GM18861 (cell line): ENCODE measurements at regions not wholly inside any gene's neighbourhood (a gene's known extent, or its start where the extent isn't known, plus 50 kb on each side); places are given as distances from the start of the nearest gene placed in this dataset.
"Not testable (repeated sequence)": the region's sequence is repeated elsewhere in the genome, so short reads cannot be mapped to it uniquely, and the experiment has no call there.

Experiments used
- ATAC-seq: cut with Tn5 transposase; IDR thresholded peaks from one replicate; pipeline ENCODE4 v1.9.1; 2021; ENCODE audit not compliant: unreplicated experiment

DNA sequence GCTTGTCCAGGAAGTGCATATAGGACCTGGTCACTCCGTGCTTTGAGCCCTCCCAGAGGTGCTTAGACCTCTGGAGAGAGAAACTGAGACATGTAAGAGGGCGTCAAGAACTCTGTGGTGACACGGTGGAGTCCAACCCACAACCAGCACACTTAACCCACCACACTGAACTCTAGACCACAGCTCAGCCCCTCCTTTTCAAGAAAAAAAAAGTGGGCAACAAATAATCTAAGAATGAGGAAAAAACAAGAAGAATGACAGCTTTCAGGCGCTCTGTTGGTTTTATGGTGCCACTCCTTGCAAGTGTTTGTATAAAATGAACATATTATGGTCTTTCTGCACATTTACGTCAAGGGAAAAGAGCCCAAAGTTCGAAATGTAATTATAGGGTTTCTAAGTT is 50.2 kb upstream of the SNAPC3 start:
- ATAC-seq = no peak

DNA sequence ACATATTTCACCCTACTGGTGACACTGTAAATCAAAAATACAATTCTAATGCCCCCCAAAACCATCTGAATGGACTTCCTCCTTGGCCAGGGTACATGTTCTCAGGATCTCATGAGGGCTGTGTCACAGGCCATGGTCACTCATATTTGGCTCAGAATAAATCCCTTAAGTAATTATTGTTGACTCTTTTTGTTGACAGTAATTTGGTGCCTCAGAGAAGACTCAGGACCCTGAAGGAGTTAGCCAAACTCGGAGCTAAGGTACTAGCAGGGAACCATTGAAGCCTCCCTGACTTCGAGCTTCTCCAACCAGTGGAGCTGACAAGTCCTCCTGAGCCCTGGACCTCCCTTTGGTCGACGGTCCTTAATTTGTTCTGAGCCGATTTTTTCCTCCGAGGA is 51.2 kb upstream of the SNAPC3 start:
- no peak for ATAC-seq

DNA sequence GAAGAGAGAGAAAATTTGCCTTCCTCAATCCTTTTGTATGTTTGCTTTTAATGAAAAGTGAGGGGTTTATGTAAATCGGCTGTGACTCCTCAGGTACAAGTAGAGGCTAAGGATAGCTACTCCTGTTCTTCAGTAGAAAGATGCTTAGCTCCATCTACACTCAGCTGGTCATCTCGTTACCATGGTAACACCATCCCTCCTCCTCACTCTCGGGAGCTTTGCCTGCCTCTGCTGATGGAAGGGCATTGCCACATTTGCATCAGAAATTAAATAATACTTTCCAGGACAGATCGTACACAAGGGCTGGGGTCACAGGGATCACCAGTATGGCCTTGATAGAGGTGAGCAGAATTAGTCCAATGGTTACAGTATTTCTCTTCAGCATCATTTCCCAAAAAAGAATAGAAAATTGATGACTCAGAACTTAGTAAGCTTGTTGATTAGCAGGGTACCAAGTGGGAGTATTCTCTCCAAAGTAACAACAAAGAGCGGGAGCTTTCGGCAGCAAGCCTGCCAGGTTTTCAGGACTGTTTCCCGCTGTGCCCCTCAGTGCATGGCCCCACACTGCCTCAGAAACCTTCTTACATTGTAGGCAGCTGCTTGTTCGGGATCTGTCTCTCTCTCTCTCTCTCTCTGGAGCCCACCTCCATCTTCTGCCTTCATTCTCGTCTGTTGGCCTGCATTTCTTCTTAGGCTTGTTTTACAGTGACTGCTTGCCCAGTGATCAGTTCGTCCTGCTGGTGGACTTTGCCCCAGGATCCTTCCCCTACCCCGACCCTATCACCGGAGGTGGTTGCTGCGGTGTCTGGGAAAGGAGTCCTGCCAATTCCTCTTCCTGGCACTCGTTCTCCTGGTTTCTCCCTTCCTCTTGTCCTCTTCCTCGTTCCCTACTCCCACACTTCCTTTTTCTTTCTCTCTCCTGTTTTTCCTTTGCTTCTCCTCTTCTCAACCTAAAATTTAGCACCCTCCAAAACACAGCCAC is 51.9 kb upstream of the SNAPC3 start:
- ATAC-seq = no peak

DNA sequence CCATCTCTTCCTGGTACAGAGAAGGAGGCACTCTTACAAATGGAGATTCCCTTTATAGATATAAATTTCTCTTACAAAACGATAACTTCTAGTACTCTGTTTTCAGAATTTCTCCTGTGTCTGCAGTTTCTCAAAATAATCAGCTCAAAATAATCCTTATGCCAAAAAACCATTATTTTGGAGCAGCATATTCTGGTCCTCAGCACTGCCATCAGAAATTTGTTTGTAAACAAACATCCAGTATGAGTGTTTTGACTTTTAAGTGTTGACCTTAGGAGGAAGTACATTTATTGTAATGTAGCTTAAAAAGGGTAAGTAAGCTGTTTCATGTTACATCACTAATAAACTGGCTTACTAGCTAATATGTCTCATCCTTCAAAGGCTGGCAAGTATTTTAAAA is 52.8 kb upstream of the SNAPC3 start:
- no peak for ATAC-seq

DNA sequence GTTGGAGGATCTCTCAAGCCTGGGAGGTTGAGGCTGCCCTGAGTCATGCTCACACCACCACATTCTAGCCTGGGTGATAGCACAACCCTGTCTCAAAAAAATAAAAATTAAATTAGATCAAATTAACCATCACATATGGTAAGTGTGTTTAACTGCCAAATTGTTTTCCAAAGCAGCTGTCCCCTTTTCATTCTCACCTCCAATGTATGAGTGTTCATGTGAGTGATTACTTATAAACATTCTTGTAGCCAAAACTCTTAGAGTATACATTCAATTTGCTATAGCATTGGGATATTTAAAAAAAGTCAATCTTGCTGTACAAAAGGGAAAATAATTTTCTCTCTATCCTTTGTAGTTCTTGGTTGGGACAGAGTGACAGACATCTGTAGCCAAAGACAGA is 53.4 kb upstream of the SNAPC3 start:
- ATAC-seq = no peak

DNA sequence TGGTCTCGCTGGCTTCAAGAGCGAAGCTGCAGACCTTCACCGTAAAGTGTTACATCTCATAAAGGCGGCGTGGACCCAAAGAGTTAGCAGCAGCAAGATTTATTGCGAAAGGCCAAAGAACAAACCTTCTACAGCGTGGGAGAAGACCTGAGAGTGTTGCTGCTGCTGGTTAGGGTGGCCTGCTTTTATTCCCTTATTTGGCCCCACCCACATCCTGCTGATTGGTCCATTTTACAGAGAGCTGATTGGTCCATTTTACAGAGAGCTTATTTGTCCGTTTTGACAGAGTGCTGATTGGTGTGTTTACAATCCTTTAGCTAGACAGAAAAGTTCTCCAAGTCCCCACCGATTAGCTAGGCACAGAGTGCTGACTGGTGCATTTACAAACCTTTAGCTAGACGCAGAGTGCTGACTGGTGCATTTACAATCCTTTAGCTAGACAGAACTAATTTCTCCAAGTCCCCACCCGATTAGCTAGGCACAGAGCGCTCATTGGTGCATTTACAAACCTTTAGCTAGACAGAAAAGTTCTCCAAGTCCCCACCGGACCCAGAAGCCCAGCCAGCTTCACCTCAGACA is 57.6 kb upstream of the SNAPC3 start:
- not testable (repeated sequence) for ATAC-seq

DNA sequence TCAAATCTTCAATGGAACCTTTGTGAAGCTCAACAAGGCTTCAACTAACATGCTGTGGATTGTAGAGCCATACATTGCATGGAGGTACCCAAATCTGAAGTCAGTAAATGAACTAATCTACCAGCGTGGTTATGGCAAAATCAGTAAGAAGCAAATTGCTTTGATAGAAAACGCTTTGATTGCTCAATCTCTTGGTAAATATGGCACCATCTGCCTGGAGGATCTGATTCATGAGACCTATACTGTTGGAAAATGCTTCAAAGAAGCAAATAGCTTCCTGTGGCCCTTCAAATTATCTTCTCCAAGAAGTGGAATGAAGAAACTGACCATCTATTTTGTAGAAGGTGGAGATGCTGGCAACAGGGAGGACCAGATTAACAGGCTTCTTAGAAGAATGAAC is 54.7 kb upstream of the TTC39B start:
- no peak for ATAC-seq

DNA sequence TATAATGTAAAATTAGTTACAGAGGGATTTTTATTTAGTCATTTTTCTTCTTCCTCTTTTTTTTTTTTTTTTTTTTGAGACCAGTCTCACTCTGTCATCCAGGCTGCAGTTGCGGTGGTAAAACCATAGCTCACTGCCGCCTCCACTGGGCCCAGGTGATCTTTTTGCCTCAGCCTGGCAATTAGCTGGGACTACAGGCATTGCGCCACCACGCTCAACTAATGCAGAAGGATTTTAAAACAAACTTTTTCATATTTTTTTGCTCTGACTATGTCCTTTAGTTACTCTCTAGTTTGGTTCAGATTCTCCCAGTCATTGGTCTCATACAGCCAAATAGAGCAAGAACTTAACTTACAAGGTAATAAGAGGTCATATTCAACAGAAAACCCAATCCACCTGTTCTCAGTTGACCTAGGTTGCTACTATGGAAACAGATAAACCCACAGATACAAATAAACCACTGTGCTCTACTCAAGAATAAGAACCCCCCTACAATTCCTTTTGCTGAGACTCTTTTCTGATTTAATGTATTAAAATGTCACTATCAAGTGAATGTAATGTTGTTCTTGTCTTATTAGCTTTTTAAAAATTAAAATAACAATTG is 50.1 kb upstream of the TTC39B start:
- peak; percentile 91 for ATAC-seq
